BLaER1 treated with 17β-estradiol and CSF1 and Interleukin-3, amounts not matched to agents 10 nM and 100 nM (cell line): ENCODE measurements at regions not wholly inside any gene's neighbourhood (a gene's known extent, or its start where the extent isn't known, plus 50 kb on each side); places are given as distances from the start of the nearest gene placed in this dataset.

Experiments used
- H3K27ac ChIP-seq, 11 experiments: shearing (Covaris generic); formaldehyde crosslinking; 2 replicates each; pipeline ENCODE4 v1.8.1; 2022
- H3K27me3 ChIP-seq, 11 experiments: shearing (Covaris generic); formaldehyde crosslinking; 2 replicates each; pipeline ENCODE4 v1.8.1; 2022
- H3K36me3 ChIP-seq, 11 experiments: shearing (Covaris generic); formaldehyde crosslinking; 2 replicates each; pipeline ENCODE4 v1.8.1; 2022
- H3K4me1 ChIP-seq, 10 experiments: shearing (Covaris generic); formaldehyde crosslinking; 2 replicates each; pipeline ENCODE4 v1.8.1; 2022
- H3K4me2 ChIP-seq, 11 experiments: shearing (Covaris generic); formaldehyde crosslinking; 2 replicates each; pipeline ENCODE4 v1.8.1; 2022
- H3K4me3 ChIP-seq, 10 experiments: shearing (Covaris generic); formaldehyde crosslinking; 2 replicates each; pipeline ENCODE4 v1.8.1; 2022
- H3K9ac ChIP-seq, 11 experiments: shearing (Covaris generic); formaldehyde crosslinking; 2 replicates each; pipeline ENCODE4 v1.8.1; 2022
- H3K9me3 ChIP-seq, 11 experiments: shearing (Covaris generic); formaldehyde crosslinking; replicated peaks in 1 of 11; 2 replicates each; pipeline ENCODE4 v1.8.1; 2022
- H4K20me1 ChIP-seq, 11 experiments: shearing (Covaris generic); formaldehyde crosslinking; 2 replicates each; pipeline ENCODE4 v1.8.1; 2022
- Cebpa-rat ChIP-seq, 11 experiments: shearing (Covaris generic); IDR thresholded peaks; 2 replicates each; pipeline ENCODE4 v1.8.1; 2022

GRCh38 chr5:138661991-138662434, 86.8 kb upstream of the HSPA9 start:
- H3K4me3 ChIP-seq = no peak overlapping the region
- H3K27ac ChIP-seq = no peak overlapping the region
- TF ChIP-seq Cebpa-rat (IDR thresholded peaks at IDR 0.05) = no peak
- peaks cover 0 to 15% (median 0%) of the 10 kb centered on the region in 11 experiments; a peak in 3 of 22 replicates for H4K20me1 ChIP-seq
- H3K9me3 ChIP-seq = no peaks in the 10 kb centered on the region
- H3K27me3 ChIP-seq = peaks cover 0 to 4% (median under 1%) of the 10 kb centered on the region in 11 experiments; a peak in 7 of 22 replicates
- peak overlapping the region; percentile 85 to 97 (median 93); a peak in 20 of 22 replicates for H3K4me2 ChIP-seq
- H3K9ac ChIP-seq = no peak overlapping the region
- no peaks in the 10 kb centered on the region for H3K36me3 ChIP-seq
- peaks cover 51 to 67% (median 60%) of the 10 kb centered on the region in 10 experiments for H3K4me1 ChIP-seq

GRCh38 chr5:138661291-138661960, 86.2 kb upstream of the HSPA9 start:
- Histone ChIP-seq H3K4me1 (peaks cover 48 to 64% (median 55%) of the 10 kb centered on the region in 10 experiments), H3K27ac (no peak overlapping the region), H3K27me3 (peaks cover 0 to 10% (median 7%) of the 10 kb centered on the region in 11 experiments; a peak in 8 of 22 replicates), H3K9ac (no peak overlapping the region), H3K36me3 (no peaks in the 10 kb centered on the region), H3K9me3 (no peaks in the 10 kb centered on the region), H4K20me1 (peaks cover 0 to 15% (median 0%) of the 10 kb centered on the region in 11 experiments; a peak in 3 of 22 replicates), H3K4me2 (peak overlapping the region in 10 of 11 experiments; percentile 11 to 97 (median 94); a peak in 16 of 22 replicates), H3K4me3 (no peak overlapping the region)
- no peak for TF ChIP-seq Cebpa-rat (IDR thresholded peaks at IDR 0.05)

DNA sequence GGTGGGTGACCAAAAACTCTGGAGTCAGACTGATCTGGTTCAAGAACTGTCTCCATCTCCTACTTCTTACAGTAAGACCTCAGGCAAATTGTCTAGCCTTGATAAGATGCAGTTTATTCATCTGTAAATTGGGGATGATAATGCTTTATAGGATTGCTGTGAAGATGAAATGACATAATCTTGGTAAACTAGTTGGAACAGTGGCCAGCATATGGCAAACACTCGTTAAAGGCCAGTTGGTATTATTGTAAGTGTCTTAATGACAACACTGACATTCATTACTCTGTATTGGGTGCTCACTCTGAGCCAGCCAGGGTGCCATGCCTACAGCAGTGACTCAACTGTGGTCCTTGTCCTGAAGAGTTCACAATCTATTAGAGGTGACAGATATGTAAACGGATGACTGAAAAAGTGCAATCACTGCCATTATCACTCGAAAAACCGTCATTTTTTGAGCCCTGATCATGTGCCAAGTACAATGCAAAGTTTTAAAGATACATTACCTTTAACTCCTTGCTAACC, 84.9 kb upstream of the HSPA9 start:
- H3K27me3 ChIP-seq = peaks cover 0 to 22% (median 12%) of the 10 kb centered on the region in 11 experiments; a peak in 13 of 22 replicates
- H3K4me2 ChIP-seq = no peak overlapping the region
- peaks cover 0 to 15% (median 0%) of the 10 kb centered on the region in 11 experiments; a peak in 4 of 22 replicates for H4K20me1 ChIP-seq
- no peak for TF ChIP-seq Cebpa-rat (IDR thresholded peaks at IDR 0.05)
- H3K4me3 ChIP-seq = no peak overlapping the region
- no peak overlapping the region for H3K27ac ChIP-seq
- H3K9ac ChIP-seq = no peak overlapping the region
- H3K36me3 ChIP-seq = no peaks in the 10 kb centered on the region
- no peaks in the 10 kb centered on the region for H3K9me3 ChIP-seq
- H3K4me1 ChIP-seq = peaks cover 42 to 57% (median 48%) of the 10 kb centered on the region in 10 experiments

DNA sequence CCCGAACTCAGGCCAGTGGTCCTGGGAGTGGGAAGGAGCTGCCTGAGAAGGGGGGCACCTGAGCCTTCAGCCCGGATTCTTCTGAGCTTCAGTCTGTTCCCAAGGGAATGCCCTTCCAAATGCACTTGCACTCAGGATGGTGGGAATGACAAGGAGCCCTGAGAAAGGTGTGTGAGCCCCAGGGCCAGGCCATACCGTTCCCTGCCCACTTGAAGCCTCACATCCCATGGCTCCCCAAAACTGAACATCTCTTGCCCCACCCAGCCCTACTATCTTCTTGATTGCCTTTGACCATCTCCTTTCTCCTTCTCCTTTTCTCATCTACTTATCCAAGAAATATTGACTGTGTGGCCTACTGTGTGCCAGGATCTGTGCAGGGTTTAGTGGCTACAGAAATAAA, 84.4 kb upstream of the HSPA9 start:
- Histone ChIP-seq H3K4me3 (no peak overlapping the region), H3K9me3 (no peaks in the 10 kb centered on the region), H3K27me3 (peaks cover 0 to 22% (median 12%) of the 10 kb centered on the region in 11 experiments; a peak in 14 of 22 replicates), H3K4me2 (no peak overlapping the region), H4K20me1 (peaks cover 0 to 15% (median 0%) of the 10 kb centered on the region in 11 experiments; a peak in 8 of 22 replicates), H3K36me3 (no peaks in the 10 kb centered on the region), H3K27ac (no peak overlapping the region), H3K9ac (no peak overlapping the region), H3K4me1 (peaks cover 42 to 57% (median 48%) of the 10 kb centered on the region in 10 experiments)
- TF ChIP-seq Cebpa-rat (IDR thresholded peaks at IDR 0.05) = no peak

GRCh38 chr5:138659121-138659520, 83.9 kb upstream of the HSPA9 start:
- Histone ChIP-seq H3K9ac (no peak overlapping the region), H3K9me3 (no peaks in the 10 kb centered on the region), H3K36me3 (no peaks in the 10 kb centered on the region), H3K4me3 (no peak overlapping the region), H3K27me3 (peaks cover 0 to 22% (median 12%) of the 10 kb centered on the region in 11 experiments; a peak in 14 of 22 replicates), H3K27ac (no peak overlapping the region), H3K4me2 (no peak overlapping the region), H4K20me1 (peaks cover 0 to 19% (median 0%) of the 10 kb centered on the region in 11 experiments; a peak in 8 of 22 replicates), H3K4me1 (peaks cover 42 to 57% (median 48%) of the 10 kb centered on the region in 10 experiments)
- no peak for TF ChIP-seq Cebpa-rat (IDR thresholded peaks at IDR 0.05)

DNA sequence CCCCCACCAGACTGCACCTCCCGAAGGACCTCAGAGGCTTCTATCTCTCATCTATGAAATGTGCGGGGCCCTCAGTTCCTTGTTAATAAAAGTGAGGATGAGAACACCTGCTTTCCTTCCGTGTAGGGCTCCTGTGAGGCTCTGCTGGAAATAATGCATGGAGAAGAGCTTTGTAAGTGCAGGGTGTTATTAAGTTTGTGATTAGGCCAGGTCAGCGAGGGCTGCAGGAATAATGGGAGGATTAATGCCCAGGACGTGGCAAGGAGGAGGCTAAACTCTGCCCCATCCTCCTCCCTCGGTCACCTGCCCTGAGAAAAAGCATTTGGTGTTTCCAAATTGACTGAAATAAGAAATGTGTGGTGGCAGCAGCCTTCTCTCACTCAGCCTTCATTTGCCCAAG, 83.5 kb upstream of the HSPA9 start:
- Histone ChIP-seq H3K9ac (no peak overlapping the region), H3K4me3 (no peak overlapping the region), H3K9me3 (no peaks in the 10 kb centered on the region), H3K27me3 (peaks cover 0 to 22% (median 12%) of the 10 kb centered on the region in 11 experiments; a peak in 15 of 22 replicates), H4K20me1 (peaks cover 0 to 23% (median 0%) of the 10 kb centered on the region in 11 experiments; a peak in 8 of 22 replicates), H3K4me1 (peaks cover 41 to 57% (median 48%) of the 10 kb centered on the region in 10 experiments), H3K36me3 (no peaks in the 10 kb centered on the region), H3K27ac (no peak overlapping the region), H3K4me2 (no peak overlapping the region)
- no peak for TF ChIP-seq Cebpa-rat (IDR thresholded peaks at IDR 0.05)

- H3K27me3 ChIP-seq = peaks cover 0 to 27% (median 18%) of the 10 kb centered on the region in 11 experiments; a peak in 16 of 22 replicates
- TF ChIP-seq Cebpa-rat (IDR thresholded peaks at IDR 0.05) = no peak
- no peak overlapping the region for H3K27ac ChIP-seq
- H3K9me3 ChIP-seq = no peaks in the 10 kb centered on the region
- H3K36me3 ChIP-seq = no peaks in the 10 kb centered on the region
- peaks cover 28 to 46% (median 37%) of the 10 kb centered on the region in 10 experiments for H3K4me1 ChIP-seq
- no peak overlapping the region for H3K4me3 ChIP-seq
- H4K20me1 ChIP-seq = peaks cover 0 to 21% (median 0%) of the 10 kb centered on the region in 11 experiments; a peak in 7 of 22 replicates
- H3K4me2 ChIP-seq = peak overlapping the region in 6 of 11 experiments; percentile 6 to 36 (median 15); a peak in 11 of 22 replicates
- H3K9ac ChIP-seq = no peak overlapping the region
These were observed 82.2 kb upstream of the HSPA9 start for GRCh38 chr5:138657360-138657759.

- H3K9ac ChIP-seq = no peak overlapping the region
- H3K27me3 ChIP-seq = peaks cover 0 to 27% (median 18%) of the 10 kb centered on the region in 11 experiments; a peak in 16 of 22 replicates
- no peaks in the 10 kb centered on the region for H3K9me3 ChIP-seq
- H3K4me1 ChIP-seq = peaks cover 25 to 42% (median 33%) of the 10 kb centered on the region in 10 experiments
- no peak overlapping the region for H3K4me3 ChIP-seq
- H3K4me2 ChIP-seq = peak overlapping the region in 5 of 11 experiments; percentile 8 to 36 (median 18); a peak in 6 of 22 replicates
- TF ChIP-seq Cebpa-rat (IDR thresholded peaks at IDR 0.05) = no peak
- H4K20me1 ChIP-seq = peaks cover 0 to 21% (median 0%) of the 10 kb centered on the region in 11 experiments; a peak in 7 of 22 replicates
- no peaks in the 10 kb centered on the region for H3K36me3 ChIP-seq
- H3K27ac ChIP-seq = no peak overlapping the region
These were observed 81.7 kb upstream of the HSPA9 start for GRCh38 chr5:138656916-138657315.
